HG03025 (cell line): ENCODE measurements at regions not wholly inside any gene's neighbourhood (a gene's known extent, or its start where the extent isn't known, plus 50 kb on each side); places are given as distances from the start of the nearest gene placed in this dataset.

Experiments
- ATAC-seq: cut with Tn5 transposase; IDR thresholded peaks from one replicate; pipeline ENCODE4 v1.9.1; 2021; ENCODE audit warnings: mild to moderate bottlenecking, moderate library complexity; ENCODE audit not compliant: unreplicated experiment, low FRiP score

- ATAC-seq: no peak
Measured at GRCh38 chr21:27244776-27245175, 277.9 kb upstream of the ADAMTS5 start.

DNA sequence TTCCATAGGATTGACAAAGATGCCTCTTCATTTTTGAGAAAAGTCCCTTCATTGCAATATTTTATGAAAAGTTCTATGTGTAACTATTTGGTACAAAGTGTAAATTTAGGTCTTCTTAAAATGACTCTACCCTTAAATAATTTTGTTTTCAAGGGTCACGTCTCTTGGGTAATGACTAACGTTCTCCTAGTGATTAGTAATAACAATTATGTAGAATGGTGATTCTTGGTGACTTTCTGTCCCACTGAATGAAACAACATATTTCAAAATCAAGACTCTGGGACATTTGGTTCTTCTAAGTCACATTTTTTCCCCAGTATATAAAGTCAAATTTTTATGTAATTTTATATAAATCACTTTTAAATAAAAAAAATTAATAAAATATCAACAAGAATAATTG is 277.5 kb upstream of the ADAMTS5 start:
- no peak for ATAC-seq

- ATAC-seq: no peak
Measured at GRCh38 chr21:27240839-27241238, 274.0 kb upstream of the ADAMTS5 start.

DNA sequence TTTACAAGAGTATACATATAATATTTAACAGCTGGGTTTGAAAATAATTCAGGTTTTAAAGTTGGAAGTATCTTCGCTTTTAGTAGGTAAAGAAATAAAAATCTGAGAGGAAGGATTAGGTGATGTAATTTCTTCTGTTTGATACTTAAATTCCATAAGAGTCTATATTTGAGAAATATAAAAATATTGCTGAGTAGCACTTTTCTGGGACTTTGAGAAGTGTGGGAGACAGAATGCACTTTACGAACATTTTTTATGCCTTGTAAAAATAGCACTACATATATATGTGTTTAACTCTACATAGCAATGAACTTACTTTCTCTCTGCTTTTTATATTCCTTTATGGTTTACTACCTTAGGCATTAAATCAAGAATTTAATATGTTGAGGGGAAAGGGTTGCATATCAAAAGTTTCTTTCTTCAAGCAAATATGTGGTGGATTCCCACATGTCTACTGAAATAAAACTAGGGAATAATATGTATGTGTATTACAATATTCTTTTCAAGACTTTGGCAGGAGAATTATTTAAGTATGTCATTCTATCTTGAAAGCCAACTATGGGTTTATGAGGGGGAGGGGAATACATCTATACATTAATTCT is 266.7 kb upstream of the ADAMTS5 start:
- no peak for ATAC-seq

GRCh38 chr21:27225940-27226339 is 259.1 kb upstream of the ADAMTS5 start:
- ATAC-seq: no peak

DNA sequence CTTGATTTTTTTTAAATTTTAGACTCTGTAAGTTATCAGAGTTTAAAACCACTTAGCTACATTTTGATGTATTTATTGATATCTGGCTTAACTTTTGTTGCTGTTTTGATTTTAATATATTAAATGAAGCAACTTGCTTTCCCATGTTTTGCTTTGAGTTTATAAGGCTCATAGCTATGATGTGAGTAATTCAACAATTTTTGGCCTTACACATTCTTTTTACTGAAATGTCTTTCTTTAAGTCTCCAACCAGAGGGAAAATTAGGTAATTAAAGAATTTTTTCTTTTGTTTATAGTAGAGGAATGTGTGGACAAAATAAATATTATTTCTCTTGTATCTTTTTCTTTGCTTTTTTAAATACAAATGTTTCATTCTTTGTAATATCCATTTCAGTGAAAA is 258.3 kb upstream of the ADAMTS5 start:
- no peak for ATAC-seq

DNA sequence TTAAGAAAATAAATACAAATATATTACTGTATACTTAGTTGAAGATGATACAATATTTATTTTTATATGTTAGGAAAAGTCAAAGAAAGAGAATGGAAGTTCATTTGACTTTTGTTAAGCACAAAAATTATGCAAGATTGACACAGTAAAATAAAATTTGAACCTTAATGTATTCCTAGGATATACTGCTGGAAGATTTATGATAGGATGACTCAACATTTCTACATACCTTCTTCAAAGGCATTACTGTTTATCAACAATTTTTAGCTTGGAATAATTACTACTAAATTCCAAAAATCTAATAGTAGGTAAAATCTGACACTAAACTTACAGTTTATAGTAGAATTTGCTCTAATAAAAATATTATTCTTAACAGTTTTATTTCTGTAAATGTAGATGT is 257.3 kb upstream of the ADAMTS5 start:
- no peak for ATAC-seq

DNA sequence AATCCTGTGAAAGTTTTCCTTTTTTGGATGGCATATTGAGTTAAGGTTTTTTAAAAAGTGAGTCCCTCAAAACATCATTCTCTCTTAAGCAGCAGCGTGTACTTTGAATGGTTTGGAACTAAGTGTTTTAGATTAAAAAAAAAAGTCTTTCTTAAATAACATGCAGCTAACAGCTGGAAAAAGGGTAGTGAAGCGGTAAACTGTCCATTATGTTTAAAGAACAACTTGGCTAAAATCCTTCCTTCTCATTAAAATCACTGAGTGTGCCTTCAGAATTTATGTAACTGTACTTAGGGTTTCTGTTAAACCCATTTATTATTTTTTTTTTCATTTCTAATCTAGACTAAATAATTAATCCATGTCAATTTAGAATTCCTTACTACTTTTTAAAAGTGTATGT is 254.2 kb upstream of the ADAMTS5 start:
- no peak for ATAC-seq

GRCh38 chr21:27220416-27220815 is 253.5 kb upstream of the ADAMTS5 start:
- ATAC-seq: no peak

GRCh38 chr21:27219068-27219467 is 252.2 kb upstream of the ADAMTS5 start:
- no peak for ATAC-seq

GRCh38 chr21:27213303-27213702 is 246.4 kb upstream of the ADAMTS5 start:
- no peak for ATAC-seq

DNA sequence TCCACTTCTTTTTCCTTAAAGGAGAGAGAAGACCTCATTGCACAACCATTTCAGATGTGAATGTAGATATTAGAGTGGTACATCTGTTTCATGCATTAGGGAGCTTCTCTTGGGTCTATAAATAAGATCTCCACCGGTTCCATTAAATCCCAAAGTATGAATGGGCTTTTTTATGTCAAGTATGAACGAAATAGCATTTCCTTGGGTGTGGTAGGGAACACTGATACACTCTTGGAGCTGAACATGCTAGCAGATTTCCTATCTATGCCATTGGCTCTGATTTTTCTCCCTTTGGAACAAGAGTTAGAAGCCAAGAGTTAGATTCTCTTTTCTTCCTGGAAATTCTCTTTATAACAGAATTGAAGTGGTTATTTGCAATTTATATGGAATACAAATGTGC is 245.6 kb upstream of the ADAMTS5 start:
- ATAC-seq: no peak

DNA sequence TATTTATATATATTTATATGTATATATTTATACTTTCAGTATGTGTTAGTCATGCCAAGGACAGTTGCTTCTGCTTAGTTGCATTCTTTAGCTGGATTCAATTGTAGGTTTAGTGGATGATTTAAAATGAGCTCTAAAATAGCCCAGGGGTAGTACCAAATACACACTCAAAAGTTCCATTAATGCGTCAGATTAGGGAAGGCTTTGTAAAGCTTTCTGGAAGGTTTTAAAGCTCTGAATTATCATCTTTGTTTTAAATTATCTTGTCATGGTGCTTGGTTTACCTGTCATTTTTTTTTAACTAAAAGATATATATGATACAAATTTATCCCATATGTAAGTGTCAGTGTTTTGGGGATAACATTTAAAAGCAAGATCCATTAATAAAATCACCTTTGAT is 242.7 kb upstream of the ADAMTS5 start:
- ATAC-seq: no peak

DNA sequence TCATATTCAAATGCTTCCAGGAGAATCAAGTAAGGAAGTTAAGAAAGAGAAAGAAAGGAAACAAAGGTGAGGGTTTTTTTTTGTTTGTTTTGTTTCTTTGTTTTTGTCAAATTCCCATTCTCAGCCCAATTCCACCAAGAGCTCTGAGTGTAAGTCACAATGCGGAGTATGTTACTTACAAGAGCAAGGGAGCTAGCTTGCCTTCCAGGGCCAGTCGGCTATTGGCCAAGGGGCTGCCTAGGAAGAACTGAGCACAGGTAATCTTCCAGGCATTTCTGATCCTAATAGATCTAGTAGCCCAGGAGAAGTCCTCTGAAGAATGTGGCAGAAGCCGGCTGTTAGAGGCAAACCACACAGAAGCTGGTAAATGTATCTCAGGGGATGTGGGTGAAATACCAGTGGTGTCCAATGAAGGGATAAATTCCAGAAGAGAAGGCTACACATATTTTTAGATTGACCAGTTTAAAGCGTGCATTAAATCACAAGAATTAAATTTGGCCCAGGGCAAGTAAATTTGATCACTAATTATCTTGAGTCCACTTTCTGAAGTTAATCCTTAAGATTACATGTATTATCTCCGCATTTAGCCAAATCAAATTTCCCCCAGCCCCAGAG is 239.6 kb upstream of the ADAMTS5 start:
- ATAC-seq: no peak

DNA sequence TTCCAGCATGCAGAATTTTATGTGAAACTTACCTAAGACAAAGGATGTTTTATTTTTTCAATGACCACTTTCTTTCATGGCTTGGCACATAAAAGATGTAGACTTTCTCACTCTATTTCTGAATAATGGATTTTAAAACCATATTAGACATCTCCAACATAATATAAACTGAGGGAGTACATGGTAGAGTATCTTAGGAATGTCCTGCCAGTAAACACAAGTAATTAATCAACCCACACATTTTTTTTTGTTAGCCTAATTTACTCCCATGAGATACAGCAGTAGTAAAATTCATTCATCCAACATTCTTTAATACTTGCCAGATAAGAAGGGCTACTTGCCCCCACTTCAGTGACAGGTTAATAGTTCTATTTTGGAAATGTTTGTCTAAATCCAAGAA is 235.4 kb upstream of the ADAMTS5 start:
- no peak for ATAC-seq

- ATAC-seq: no peak
Measured at GRCh38 chr21:27201197-27201596, 234.3 kb upstream of the ADAMTS5 start.

- ATAC-seq: no peak
Measured at GRCh38 chr21:27196651-27197050, 229.8 kb upstream of the ADAMTS5 start.

DNA sequence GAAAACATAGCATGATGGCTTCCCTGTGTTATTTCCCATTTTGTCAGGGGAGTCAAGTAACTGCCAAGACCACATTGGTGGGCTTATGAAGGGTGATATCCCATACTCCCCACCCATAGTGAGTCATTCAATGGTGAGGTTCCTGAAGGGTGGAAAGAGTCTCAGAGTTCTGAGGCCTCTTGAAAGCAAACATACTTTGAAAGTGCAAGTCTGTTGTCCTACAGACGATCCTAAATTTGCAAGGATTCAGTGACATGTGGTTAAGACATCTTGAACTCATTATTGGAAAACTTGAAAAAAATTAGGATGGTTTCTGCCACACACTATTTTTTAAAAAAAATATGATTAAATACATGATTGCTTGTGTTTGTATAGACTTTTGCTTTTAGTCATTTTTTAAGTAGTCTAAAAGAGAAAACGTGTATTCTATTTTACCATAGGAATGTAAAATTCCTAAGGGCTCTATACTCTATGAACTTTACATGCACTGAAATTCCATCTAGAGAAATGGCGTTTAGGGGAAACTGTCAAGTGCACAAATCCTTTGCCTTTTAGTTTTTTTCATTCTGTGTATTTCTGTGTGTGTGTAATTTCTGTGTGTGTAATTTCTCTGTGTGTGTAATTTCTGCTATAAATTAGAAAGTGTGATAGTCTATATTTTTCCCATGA is 225.5 kb upstream of the ADAMTS5 start:
- no peak for ATAC-seq

GRCh38 chr21:27190601-27191000 is 223.7 kb upstream of the ADAMTS5 start:
- no peak for ATAC-seq

- no peak for ATAC-seq
Measured at GRCh38 chr21:27189870-27190269, 223.0 kb upstream of the ADAMTS5 start.

DNA sequence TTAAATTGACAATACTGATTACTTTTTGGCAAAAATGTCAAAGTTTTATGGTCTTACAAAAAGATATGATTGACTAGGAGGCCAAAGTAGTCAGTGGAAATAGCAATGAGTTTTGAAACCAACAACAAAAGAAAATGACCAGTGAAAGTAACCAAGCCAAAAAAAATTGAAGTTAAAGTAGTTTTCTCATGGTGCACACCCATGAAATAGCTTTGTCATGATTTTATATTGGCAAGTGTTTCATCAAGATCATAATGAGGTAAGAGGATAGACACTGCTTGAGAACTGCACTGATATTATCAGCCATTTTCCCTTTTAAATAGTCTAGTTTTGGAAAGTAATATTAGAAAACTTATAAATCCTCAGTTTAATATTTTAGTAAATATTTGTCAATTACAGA is 206.2 kb upstream of the ADAMTS5 start:
- no peak for ATAC-seq

DNA sequence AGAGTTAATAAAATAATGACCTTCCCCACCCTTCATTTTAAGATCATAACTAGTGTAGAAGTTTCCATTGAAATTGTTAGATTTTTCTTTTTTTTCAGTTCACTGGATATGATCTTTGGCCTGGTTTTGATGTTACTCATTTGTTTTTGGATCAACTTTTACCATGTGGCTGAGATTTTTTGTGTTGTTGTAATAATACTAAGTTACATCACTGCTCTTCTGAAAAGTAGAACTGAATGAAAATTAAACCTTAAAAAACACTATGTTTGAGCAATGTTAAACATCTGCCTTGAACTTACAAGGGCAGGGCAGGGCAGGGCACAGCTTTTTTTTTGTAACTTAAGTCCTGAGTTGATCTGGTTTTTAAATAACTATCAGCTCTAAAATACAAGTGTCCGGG is 204.8 kb upstream of the ADAMTS5 start:
- no peak for ATAC-seq
